NCI-H2171 (cell line): ENCODE measurements at regions not wholly inside any gene's neighbourhood (a gene's known extent, or its start where the extent isn't known, plus 50 kb on each side); places are given as distances from the start of the nearest gene placed in this dataset.
A peak's percentile ranks its signal among the peaks of the same experiment; 100 is the strongest.

ENCODE experiments used
- DNase-seq: peaks from one replicate; lab custom pipeline; 2025; lab: John Stamatoyannopoulos, UW

DNA sequence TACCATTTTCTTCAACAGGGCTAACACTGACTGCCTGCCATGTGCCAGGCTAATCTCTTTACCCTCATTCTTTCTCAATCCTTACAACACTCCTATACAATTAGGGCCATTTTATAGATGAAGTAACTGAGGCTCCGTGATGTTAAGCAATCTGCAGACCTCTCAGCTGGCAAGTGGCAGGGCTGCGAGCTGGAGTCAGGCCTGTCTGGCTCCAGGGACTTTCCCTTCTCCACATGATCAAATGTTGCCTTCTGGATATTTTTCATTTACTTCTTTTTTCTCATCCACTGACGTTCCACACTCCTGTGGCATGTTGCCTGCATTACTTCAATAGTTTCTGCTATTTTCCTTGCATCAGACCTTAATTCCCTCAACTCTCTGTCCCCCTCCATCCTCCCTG is 55.2 kb upstream of the TAGAP start:
- DNase-seq = no peak

DNA sequence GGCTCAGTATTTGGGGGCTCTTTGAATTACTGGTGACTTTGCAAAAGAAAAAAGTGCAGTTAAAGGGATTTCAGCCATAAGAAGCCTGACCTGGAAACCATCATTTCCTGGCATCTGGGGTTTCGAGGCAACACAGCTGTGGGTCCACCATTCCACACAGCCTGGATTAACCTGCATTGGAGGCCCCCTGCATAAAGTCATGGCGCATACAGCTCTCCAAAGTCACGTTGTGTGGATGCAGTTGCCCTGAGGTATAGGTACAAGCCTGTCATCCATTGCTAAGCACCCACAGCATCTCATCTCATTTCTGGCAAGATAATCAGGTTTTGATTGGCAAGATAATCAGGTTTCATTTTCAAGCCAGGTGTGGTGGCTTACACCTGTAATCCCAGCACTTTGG is 54.5 kb upstream of the TAGAP start:
- no peak for DNase-seq

DNA sequence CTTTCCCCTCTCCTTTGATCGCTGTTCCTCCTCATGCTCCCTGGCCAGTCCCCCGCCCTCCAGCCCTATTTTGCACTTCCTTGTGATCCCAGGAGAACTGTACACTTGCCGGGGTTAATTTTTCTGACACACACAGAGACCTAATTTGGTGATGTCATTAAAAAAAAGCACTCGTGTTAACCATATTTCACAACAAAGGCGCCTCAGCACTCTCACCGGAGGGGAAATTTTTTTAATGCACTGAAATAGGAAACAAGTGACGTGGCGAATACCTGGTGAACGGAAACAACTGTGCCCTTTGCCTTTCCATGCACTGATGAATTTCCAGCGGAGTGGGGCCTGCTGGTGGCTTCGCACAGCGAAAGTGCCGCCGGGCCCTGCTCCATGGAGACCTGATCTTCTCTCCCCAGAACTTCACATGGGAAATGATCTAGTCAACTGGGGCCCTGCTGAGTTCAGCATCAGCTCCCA is 53.9 kb upstream of the TAGAP start:
- no peak for DNase-seq

DNA sequence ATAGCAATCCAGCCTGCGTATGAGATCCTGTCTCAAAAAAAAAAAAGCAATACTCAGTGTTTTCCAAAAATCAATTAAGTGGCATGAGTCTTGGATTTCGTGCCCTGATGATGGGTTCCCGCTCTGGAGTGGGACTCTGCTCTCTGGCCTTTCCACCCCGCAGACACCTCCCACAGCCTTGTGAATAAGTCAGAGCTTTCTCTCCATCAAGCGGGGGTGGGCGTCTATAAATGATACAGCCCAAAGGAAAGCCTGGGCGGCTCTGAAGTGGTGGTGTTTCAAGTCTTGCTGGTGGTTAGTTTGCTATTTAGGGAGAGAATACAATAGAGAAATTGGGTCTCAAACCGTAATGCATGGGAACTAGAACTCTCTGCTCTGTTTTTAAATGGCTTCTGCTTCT is 52.5 kb upstream of the TAGAP start:
- no peak for DNase-seq

DNA sequence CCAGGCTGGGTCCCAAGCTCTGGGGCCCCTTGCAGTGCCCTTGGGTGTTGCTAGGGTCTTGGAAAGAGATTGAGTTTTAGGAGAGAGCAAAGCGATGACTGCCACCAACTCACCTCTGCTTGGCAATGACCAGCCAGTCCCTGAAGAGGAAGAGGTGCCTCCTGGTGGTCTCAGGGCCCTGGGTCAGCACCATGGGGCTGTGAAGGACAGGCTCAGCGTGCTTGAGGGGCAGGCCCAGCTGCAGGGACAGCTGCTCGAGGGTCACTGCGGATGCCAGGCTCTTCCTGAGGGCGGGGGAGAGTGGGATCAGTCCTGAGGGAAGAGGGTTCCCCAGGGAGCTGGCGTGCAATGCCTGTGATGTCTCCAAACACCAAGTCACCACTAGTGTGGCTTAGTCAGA is 50.8 kb upstream of the TAGAP start:
- DNase-seq = no peak

DNA sequence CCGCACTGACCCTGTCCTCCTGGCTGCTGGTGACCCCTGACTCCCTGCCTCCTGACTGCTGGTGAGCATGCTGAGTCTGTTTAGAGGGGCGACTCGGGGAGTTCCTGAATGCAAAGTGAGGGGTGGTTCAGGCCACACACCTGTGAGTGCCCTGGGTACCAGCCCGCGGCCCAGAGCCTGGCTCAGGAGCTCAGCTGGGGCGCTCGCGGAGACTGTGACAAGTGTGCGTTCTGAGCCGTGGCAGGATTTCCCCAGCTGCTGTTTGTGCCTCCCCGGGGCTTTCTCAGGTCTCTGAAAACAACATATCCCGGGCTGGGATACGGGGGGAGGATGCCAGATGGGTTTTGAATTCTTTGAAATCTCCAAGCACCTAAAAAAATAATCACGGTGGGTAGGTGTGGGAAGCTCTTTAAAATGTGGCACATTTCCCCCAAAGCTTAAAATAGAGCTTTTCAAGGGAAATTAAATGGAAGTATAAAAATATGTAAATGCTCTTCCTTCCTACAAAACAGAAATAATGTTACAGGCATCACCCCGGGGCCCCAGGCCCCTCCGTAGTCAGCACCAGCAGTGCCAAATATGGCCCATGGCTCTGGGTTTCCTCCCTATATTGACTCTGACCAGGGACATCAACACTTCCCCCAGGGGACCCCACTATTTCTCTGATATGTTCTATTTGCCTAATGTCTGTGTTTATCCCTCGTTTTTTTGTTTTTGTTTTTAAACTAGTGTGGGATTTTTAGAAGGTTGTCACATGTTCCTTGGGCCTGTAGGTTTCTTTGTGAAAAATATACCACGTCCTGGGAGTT is 49.9 kb upstream of the TAGAP start:
- peak; percentile 90 for DNase-seq
